GM10266 (cell line): ENCODE measurements at regions not wholly inside any gene's neighbourhood (a gene's known extent, or its start where the extent isn't known, plus 50 kb on each side); places are given as distances from the start of the nearest gene placed in this dataset.

Source experiments
- DNase-seq: peaks from one replicate; pipeline ENCODE4 v3.0.0; 2012; ENCODE audit errors: extremely low spot score
- TF ChIP-seq, protein P1 (sequence below): IDR thresholded peaks from 2 replicates; pipeline ENCODE4 v1.5.1; 2012; ENCODE audit warnings: mild to moderate bottlenecking, low read depth; ENCODE audit not compliant: control insufficient read depth, insufficient read depth; ENCODE audit errors: missing control alignments

DNA sequence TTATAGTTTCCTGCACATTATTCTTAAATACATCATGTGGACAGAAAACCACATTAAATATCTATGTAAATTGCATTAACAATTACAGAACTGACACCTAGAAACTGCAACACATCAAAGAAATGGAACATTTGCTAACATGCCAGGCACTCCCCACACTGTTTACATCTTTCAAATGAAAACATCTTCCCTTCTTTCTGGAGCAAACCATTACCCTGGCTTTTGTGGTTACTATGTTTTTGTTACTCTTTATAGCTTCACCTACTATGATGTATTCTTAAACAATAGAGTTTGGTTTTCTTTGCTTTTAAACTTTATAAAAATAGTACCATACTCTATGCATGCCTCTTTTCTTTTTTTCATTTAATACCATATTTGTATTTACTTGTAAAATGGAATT is 1894.5 kb upstream of the CELF4 start:
- no peak for DNase-seq
- TF ChIP-seq, protein P1, sequence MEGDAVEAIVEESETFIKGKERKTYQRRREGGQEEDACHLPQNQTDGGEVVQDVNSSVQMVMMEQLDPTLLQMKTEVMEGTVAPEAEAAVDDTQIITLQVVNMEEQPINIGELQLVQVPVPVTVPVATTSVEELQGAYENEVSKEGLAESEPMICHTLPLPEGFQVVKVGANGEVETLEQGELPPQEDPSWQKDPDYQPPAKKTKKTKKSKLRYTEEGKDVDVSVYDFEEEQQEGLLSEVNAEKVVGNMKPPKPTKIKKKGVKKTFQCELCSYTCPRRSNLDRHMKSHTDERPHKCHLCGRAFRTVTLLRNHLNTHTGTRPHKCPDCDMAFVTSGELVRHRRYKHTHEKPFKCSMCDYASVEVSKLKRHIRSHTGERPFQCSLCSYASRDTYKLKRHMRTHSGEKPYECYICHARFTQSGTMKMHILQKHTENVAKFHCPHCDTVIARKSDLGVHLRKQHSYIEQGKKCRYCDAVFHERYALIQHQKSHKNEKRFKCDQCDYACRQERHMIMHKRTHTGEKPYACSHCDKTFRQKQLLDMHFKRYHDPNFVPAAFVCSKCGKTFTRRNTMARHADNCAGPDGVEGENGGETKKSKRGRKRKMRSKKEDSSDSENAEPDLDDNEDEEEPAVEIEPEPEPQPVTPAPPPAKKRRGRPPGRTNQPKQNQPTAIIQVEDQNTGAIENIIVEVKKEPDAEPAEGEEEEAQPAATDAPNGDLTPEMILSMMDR: no peak

DNA sequence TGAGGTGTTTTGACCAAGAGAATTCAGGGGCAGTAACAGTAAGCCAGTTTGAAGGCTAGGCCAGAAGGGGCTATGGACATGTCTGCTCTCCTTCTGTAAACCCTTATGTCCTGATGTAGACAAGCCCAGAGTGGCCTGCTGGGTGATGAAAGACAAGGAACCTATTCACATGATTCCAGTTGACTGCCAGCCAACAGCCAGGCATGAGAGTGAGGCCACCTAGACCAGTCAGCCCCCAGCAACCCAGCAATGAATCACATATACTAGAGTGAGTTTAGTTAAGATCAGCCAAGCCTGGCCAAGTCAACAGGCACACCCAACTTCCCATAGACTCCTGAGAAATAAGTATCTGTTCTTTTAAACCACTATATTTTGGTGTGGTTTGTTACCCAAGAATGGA is 1889.7 kb upstream of the CELF4 start:
- TF ChIP-seq, protein P1: no peak
- DNase-seq: no peak

DNA sequence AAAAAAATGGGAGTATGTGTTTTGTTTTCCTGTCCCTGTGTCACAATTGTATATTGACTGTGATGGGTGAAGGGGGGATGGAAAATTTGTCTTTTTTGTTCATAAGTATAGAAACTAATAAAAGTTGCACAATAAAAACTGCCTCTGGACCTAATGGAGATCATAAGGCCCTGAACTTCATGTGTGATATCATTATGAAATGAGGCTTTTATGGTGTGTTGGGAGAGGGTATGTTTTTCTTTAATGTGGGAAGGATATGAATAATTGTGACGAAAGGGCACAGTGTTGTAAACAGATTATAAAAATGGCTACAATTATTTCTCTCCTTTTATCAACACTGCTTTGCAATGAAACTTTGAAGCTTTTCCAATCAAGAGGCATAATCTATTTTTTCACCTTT is 1889.3 kb upstream of the CELF4 start:
- TF ChIP-seq, protein P1: no peak

DNA sequence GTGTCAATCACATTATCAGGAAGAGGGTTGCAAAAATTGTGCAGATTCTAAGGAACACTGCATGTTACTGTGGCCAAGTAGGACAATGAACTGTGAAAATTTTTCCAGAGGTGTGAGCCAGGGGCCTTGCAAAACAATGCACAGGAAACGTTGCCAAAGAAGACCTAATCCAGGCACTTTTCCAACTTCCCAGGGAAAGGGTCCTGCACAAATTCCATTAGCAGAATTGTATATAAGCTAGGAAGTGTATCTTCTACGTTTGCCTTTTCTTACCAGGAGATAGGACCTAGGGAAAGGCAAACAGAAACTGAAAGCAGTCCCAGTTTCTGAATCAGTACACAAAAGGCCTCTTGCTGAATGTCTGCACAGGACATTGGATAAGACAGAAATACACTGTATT is 1888.3 kb upstream of the CELF4 start:
- no peak for DNase-seq
- TF ChIP-seq, protein P1: no peak

More for the DNA sequence above, 1889.3 kb upstream of the CELF4 start:
- DNase-seq: no peak

DNA sequence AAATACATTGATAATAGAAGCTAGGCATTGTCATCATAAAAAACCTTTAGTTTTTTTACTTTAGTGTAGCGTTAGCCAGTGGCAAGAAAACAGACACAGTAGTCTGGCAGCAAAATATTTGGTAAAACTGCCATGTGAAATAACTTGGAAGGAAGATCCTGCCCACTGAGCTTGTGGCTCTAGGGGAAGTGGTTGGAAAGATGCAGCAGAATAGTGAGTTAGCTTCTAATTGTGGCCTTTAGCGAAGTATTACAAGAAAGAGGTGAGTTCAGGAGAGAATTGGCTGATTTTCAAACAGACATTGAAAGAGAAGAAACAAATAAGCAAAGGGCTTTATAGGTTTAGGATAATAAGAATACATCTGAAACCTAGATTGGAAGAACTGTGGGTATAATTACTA is 1887.8 kb upstream of the CELF4 start:
- DNase-seq: no peak
- TF ChIP-seq, protein P1: no peak

DNA sequence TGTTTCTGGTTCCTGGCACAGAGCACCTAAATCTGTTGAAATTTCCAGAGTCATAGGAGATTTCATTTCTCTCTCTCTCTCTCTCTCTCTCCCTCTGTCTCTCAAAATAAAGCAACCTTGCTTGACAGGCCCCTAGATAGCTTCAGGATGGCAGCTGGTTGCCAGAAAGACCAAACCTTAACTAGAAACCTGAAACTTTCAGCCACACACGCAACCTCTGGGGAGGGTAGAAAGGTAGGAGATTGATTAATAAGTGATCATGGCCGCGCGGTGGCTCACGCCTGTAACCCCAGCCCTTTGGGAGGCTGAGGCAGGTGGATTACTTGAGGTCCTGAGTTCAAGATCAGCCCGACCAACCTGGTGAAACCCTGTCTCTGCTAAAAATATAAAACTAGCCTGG is 1885.4 kb upstream of the CELF4 start:
- TF ChIP-seq, protein P1: no peak
- no peak for DNase-seq

DNA sequence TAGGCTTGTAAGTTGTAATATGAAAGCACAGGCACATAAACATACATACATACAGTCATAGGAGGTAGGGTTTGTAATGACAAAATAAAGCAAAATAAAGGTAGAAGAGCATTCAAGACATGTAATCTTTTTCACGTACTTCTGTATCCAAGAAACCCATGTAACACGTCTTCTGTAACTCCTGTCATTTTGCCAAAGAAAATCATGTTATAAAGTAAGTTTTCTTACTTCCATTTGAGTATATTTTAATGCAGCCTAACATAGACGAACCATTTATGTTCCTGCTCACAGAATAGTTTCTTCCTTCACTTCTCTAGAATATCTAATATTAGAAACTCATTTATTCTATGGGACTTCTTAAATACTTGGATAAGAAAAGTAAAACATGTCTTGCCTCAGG is 1884.0 kb upstream of the CELF4 start:
- TF ChIP-seq, protein P1: no peak
- DNase-seq: no peak
